ENCODE measurements at regions not wholly inside any gene's neighbourhood (a gene's known extent, or its start where the extent isn't known, plus 50 kb on each side); places are given as distances from the start of the nearest gene placed in this dataset.
A peak's percentile ranks its signal among the peaks of the same experiment; 100 is the strongest.

DNA sequence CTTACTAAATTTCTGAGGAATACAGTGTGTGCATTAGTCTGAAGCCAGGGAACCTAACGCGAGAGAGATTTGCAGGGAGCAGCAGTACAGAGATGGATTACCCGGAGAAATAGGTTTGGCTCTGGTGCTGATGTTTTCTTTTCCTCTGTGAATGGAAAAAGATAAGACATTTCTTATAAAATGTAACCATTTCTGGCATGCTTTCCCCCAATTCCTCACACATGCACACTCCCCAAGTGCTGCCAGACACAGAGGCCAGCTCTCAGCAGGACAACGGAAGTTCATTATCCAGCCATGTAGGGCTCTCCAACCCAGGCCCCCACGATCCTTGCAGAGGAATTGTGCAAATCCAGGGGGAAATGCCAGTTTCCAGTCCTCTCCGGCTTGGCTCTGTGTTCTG is 224.5 kb upstream of the MGAT5 start:
- TF ChIP-seq CEBPB (IDR thresholded peaks at IDR 0.05; ENCODE audit: low read depth, low read length) (no peak), BHLHE40 (IDR thresholded peaks at IDR 0.05; ENCODE audit: low read depth, low read length) (no peak), CHD1 (IDR thresholded peaks at IDR 0.05; ENCODE audit: low read depth, low read length) (no peak), RFX5 (IDR thresholded peaks at IDR 0.05; ENCODE audit: low read depth, low read length) (no peak), MAFK (IDR thresholded peaks at IDR 0.05; ENCODE audit: low read depth, low read length) (no peak)
- ChIA-PET POLR2A (ENCODE audit: unreplicated experiment) (no interaction called here), CTCF (no interaction called here)
- Histone ChIP-seq H3K14ac (replicated peaks; ENCODE audit: low read depth, low read length) (no peak overlapping the region), H4K8ac (ENCODE audit: low read depth in 2 of 2, low read length in 2 of 2) (no peak overlapping the region), H2BK120ac (ENCODE audit: low read depth, low read length) (no peak overlapping the region), H3K27me3 (ENCODE audit: control insufficient read depth, insufficient read depth, low read length) (peaks cover 13% of the 10 kb centered on the region), H3K9me3 (ENCODE audit: control insufficient read depth, insufficient read depth, low read length) (peaks cover under 1% of the 10 kb centered on the region; the same call in 1 of the 2 replicates), H3K79me1 (ENCODE audit: low read depth in 1 of 2, low read length in 2 of 2) (no peaks in the 10 kb centered on the region), H3K9ac (ENCODE audit: low read depth, low read length) (no peak overlapping the region), H3K18ac (ENCODE audit: low read depth, low read length) (no peak overlapping the region), H4K91ac (ENCODE audit: insufficient read depth, low read depth, low read length) (no peak overlapping the region), H2BK15ac (ENCODE audit: low read depth, low read length) (no peak overlapping the region), H2BK20ac (ENCODE audit: low read depth, low read length) (no peak overlapping the region), H3K27ac (ENCODE audit: insufficient read depth, low read length) (no peak overlapping the region), H4K5ac (ENCODE audit: low read depth, low read length) (no peak overlapping the region), H3K4me2 (ENCODE audit: low read depth, low read length) (no peak overlapping the region), H2AFZ (replicated peaks; ENCODE audit: low read length, poor library complexity) (peak overlapping the region; percentile 15), H2AK5ac (ENCODE audit: low read depth, low read length) (no peak overlapping the region), H2BK5ac (ENCODE audit: low read depth, low read length, poor library complexity, severe bottlenecking) (no peak overlapping the region), H3K4me3 (ENCODE audit: insufficient read depth, low read depth, low read length) (no peak overlapping the region), H3K23ac (ENCODE audit: low read depth, low read length) (peak overlapping the region; percentile 11; the same call in 1 of the 2 replicates), H3K36me3 (ENCODE audit: control insufficient read depth, insufficient read depth, low read length) (no peaks in the 10 kb centered on the region), H2AK9ac (replicated peaks; ENCODE audit: low read depth, low read length, poor library complexity) (no peak overlapping the region), H3K4ac (ENCODE audit: low read depth, low read length) (no peak overlapping the region), H3K9me1 (ENCODE audit: insufficient read depth, low read length) (no peaks in the 10 kb centered on the region; the same call in 1 of the 2 replicates), H4K20me1 (ENCODE audit: insufficient read depth, low read length) (no peaks in the 10 kb centered on the region), H3K56ac (ENCODE audit: extremely low read depth, insufficient read depth, low read length) (no peak overlapping the region), H3K4me1 (ENCODE audit: control insufficient read depth, insufficient read depth, low read length) (peaks cover 3% of the 10 kb centered on the region; the same call in 1 of the 2 replicates)
- intact Hi-C loops (cut with micrococcal nuclease) (loop anchor here (5.0 kb wide), 1 partner anchor 68 kb away; no protein-coding TSS in a partner anchor), in situ Hi-C loops (cut with MboI; ENCODE audit: low sequenced_read_pairs) (no loop called here), dilution Hi-C loops (cut with HindIII; ENCODE audit: low sequenced_read_pairs, unreplicated experiment) (no loop called here)
- ATAC-seq (ENCODE audit: low read depth) (no peak), DNase-seq (no peak)
- no TSS peak for BruUV-seq (replicated peaks)
- 67% methylated on average over 2 of the region's 6 CpGs; no CpG with 5 or more reads in 1 of the 2 experiments for WGBS, 2 experiments (ENCODE audit: extremely low coverage in 2 of 2, insufficient read length in 1 of 2)
